SK-N-MC (cell line): ENCODE measurements at regions not wholly inside any gene's neighbourhood (a gene's known extent, or its start where the extent isn't known, plus 50 kb on each side); places are given as distances from the start of the nearest gene placed in this dataset.

Experiments used
- EZH2 ChIP-seq: fragments of 200-600 bp; sonication (generic); IDR thresholded peaks from one replicate; pipeline ENCODE4 v1.6.1; 2017; ENCODE audit warnings: antibody characterized with exemption
- FOXP2 ChIP-seq: optimal IDR thresholded peaks from 2 replicates; pipeline ENCODE3; 2011; ENCODE audit warnings: mild to moderate bottlenecking, moderate library complexity; ENCODE audit not compliant: insufficient read depth; ENCODE audit errors: extremely low read length, control extremely low read depth
- POLR2AphosphoS5 ChIP-seq: IDR thresholded peaks from 2 replicates; pipeline ENCODE4 v1.6.1; 2012; ENCODE audit warnings: mild to moderate bottlenecking, low read depth, low read length, borderline replicate concordance

GRCh38 chr1:208534979-208535378, 290.8 kb upstream of the PLXNA2 start:
- no peak for TF ChIP-seq EZH2
- no peak for TF ChIP-seq POLR2AphosphoS5
- TF ChIP-seq FOXP2, result no peak
